Dendritic cell treated with granulocyte-macrophage colony-stimulating factor and Interleukin-4, amounts not matched to agents 40 ng/mL and 50 ng/mL, for 4 days (primary cell): ENCODE measurements at regions not wholly inside any gene's neighbourhood (a gene's known extent, or its start where the extent isn't known, plus 50 kb on each side); places are given as distances from the start of the nearest gene placed in this dataset.

Source experiments
- H3K27ac Mint-ChIP-seq: one replicate; pipeline ENCODE4 v1.8.0; 2022; ENCODE audit warnings: mild to moderate bottlenecking, mixed read lengths
- H3K27me3 Mint-ChIP-seq: one replicate; pipeline ENCODE4 v1.8.0; 2022; ENCODE audit warnings: mild to moderate bottlenecking, mixed read lengths
- H3K36me3 Mint-ChIP-seq: one replicate; pipeline ENCODE4 v1.8.0; 2022; ENCODE audit warnings: low read depth, mixed read lengths
- H3K4me1 Mint-ChIP-seq: one replicate; pipeline ENCODE4 v1.8.0; 2022; ENCODE audit warnings: low read depth, mixed read lengths
- H3K4me3 Mint-ChIP-seq: one replicate; pipeline ENCODE4 v1.8.0; 2022; ENCODE audit warnings: mild to moderate bottlenecking, moderate library complexity, mixed read lengths
- H3K9me3 Mint-ChIP-seq: one replicate; pipeline ENCODE4 v1.8.0; 2022; ENCODE audit warnings: mixed read lengths
- intact Hi-C: fragments of 100-400 bp; cut with micrococcal nuclease; formaldehyde crosslinking; loops from one replicate; pipeline ENCODE4 v1.15.0; 2022

GRCh38 chr3:54042259-54042823 is 80.0 kb upstream of the CACNA2D3 start:
- intact Hi-C loops = no loop called here
- Mint-ChIP-seq H3K4me3 (no peak overlapping the region), H3K27me3 (peaks cover 4% of the 10 kb centered on the region), H3K27ac (no peak overlapping the region), H3K4me1 (no peaks in the 10 kb centered on the region), H3K36me3 (no peaks in the 10 kb centered on the region), H3K9me3 (no peaks in the 10 kb centered on the region)

DNA sequence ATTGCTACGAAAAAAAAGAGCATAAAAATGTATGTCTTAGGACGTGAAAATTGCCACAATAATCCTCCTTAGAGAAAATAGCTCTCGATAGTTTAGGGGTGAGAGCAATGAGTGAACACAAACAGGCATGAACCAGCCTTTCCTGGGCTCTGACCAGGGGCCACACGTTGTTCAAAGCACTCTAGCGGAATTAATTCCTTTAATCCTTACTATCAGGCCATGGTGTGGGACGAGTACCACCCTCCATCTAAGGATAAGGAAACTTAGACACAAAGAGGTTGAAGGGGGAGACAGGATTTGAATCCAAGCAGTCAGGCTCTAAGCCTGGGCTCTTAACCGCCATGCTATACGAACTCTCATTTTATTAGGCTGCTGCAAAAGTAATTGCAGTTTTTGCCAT is 81.9 kb upstream of the CACNA2D3 start:
- no peaks in the 10 kb centered on the region for H3K36me3 Mint-ChIP-seq
- H3K4me3 Mint-ChIP-seq = no peak overlapping the region
- no peaks in the 10 kb centered on the region for H3K4me1 Mint-ChIP-seq
- H3K27me3 Mint-ChIP-seq = peaks cover 4% of the 10 kb centered on the region
- H3K9me3 Mint-ChIP-seq = no peaks in the 10 kb centered on the region
- no peak overlapping the region for H3K27ac Mint-ChIP-seq
- intact Hi-C loops = no loop called here

DNA sequence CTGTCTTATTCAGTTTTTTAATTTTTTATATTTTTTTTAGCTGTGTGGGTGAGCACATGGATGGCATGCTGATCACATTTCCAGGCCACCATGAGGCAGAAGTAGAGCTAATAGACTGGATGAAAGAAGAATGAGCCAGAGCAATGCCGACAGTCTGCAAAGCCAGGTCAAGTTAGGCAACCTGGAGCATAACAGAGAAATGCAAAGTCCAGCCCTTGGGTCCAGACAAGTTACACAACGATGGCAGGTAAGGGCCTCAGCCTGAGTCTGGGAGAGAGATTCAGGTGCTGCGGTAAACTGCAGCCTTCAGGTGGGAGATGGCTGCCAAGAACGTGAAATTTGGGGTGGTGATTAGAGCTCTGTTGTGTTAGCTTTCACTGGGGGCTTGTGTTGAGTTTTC is 84.0 kb upstream of the CACNA2D3 start:
- H3K27me3 Mint-ChIP-seq = peaks cover 2% of the 10 kb centered on the region

GRCh38 chr3:54036543-54036942 is 85.8 kb upstream of the CACNA2D3 start:
- H3K27ac Mint-ChIP-seq = no peak overlapping the region
- H3K27me3 Mint-ChIP-seq = peaks cover 2% of the 10 kb centered on the region
- no peaks in the 10 kb centered on the region for H3K9me3 Mint-ChIP-seq
- no peaks in the 10 kb centered on the region for H3K36me3 Mint-ChIP-seq
- no peak overlapping the region for H3K4me3 Mint-ChIP-seq
- intact Hi-C loops = no loop called here
- no peaks in the 10 kb centered on the region for H3K4me1 Mint-ChIP-seq

More for the DNA sequence above, 84.0 kb upstream of the CACNA2D3 start:
- Mint-ChIP-seq H3K4me1 (no peaks in the 10 kb centered on the region), H3K27ac (no peak overlapping the region), H3K9me3 (no peaks in the 10 kb centered on the region), H3K36me3 (no peaks in the 10 kb centered on the region), H3K4me3 (no peak overlapping the region)
- intact Hi-C loops = no loop called here

- H3K27ac Mint-ChIP-seq = no peak overlapping the region
Measured at GRCh38 chr3:54034971-54035370, 87.4 kb upstream of the CACNA2D3 start.

DNA sequence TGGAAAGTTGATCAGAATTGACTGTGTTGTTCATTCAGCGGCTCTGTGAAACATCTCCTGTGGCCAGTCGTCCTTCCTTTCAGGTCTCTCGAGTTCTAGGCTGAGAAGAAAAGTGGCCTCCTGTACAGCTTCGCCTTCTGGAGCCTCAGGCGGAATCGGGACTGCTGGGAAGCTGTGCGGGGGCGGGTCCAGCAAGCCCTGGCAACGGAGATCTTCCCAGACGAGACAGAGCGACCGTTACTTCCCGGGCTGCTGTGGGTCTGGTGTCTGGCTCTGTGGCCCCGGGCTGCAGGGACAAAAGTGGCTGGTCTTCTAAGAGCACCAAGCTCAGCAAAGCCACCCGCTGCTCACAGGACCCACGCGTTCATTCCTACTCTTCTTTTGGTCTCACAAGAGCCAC is 88.6 kb upstream of the CACNA2D3 start:
- Mint-ChIP-seq H3K4me3 (no peak overlapping the region), H3K4me1 (no peaks in the 10 kb centered on the region), H3K9me3 (no peaks in the 10 kb centered on the region), H3K36me3 (no peaks in the 10 kb centered on the region), H3K27ac (no peak overlapping the region), H3K27me3 (peaks cover 2% of the 10 kb centered on the region)
- intact Hi-C loops = no loop called here

More at GRCh38 chr3:54034971-54035370, 87.4 kb upstream of the CACNA2D3 start:
- no peaks in the 10 kb centered on the region for H3K9me3 Mint-ChIP-seq
- H3K36me3 Mint-ChIP-seq = no peaks in the 10 kb centered on the region
- no peak overlapping the region for H3K4me3 Mint-ChIP-seq
- H3K27me3 Mint-ChIP-seq = peaks cover 2% of the 10 kb centered on the region
- no peaks in the 10 kb centered on the region for H3K4me1 Mint-ChIP-seq
- intact Hi-C loops = no loop called here

DNA sequence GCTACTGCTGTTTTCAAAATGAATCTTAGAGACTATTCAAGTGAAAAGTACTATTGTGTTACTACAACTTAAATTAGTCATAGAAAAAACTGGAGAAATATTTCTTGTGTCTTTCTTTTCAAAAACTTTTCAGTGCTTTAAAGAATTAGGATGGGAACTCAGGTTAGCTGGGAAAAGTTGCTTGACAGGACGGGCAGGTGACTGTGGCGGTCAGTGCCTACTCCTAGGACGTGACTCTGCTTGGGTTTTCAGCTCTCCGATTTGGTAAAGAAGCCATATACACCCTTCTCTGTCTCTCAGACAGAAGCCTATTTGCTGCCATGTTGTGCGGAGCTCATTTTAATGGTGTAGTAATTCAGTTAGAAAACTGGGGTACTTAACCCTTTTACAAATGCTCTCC is 89.8 kb upstream of the CACNA2D3 start:
- Mint-ChIP-seq H3K4me1 (no peaks in the 10 kb centered on the region), H3K36me3 (no peaks in the 10 kb centered on the region), H3K27me3 (no peaks in the 10 kb centered on the region), H3K4me3 (no peak overlapping the region), H3K9me3 (no peaks in the 10 kb centered on the region), H3K27ac (no peak overlapping the region)
- intact Hi-C loops = no loop called here

DNA sequence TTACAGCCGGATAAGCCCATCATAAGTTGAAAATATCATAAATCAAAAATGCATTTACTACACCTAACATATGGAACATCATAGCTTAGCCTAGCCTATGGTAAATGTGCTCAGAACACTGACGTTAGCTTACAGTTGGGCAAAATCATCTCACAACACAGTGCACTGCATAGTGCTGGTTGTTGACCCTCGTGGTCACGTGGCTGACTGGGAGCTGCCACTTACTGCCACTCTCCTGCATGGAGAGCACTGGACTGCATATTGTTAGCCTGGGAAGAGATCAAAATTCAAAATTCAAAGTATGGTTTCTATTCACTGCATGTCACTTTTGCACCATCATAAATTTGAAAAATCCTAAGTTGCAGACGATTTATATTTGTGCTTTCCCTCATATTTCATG is 94.0 kb upstream of the CACNA2D3 start:
- H3K27me3 Mint-ChIP-seq = no peaks in the 10 kb centered on the region
- no peaks in the 10 kb centered on the region for H3K4me1 Mint-ChIP-seq
- no peaks in the 10 kb centered on the region for H3K9me3 Mint-ChIP-seq
- intact Hi-C loops = no loop called here
- H3K4me3 Mint-ChIP-seq = no peak overlapping the region
- no peaks in the 10 kb centered on the region for H3K36me3 Mint-ChIP-seq
- H3K27ac Mint-ChIP-seq = no peak overlapping the region

- no peak overlapping the region for H3K27ac Mint-ChIP-seq
- no peaks in the 10 kb centered on the region for H3K36me3 Mint-ChIP-seq
- H3K4me1 Mint-ChIP-seq = no peaks in the 10 kb centered on the region
- no peak overlapping the region for H3K4me3 Mint-ChIP-seq
- intact Hi-C loops = no loop called here
- peaks cover 10% of the 10 kb centered on the region for H3K9me3 Mint-ChIP-seq
- H3K27me3 Mint-ChIP-seq = peaks cover 1% of the 10 kb centered on the region
Measured at GRCh38 chr3:54026543-54026942, 95.8 kb upstream of the CACNA2D3 start.

- Mint-ChIP-seq H3K4me1 (no peaks in the 10 kb centered on the region), H3K36me3 (no peaks in the 10 kb centered on the region), H3K27ac (no peak overlapping the region), H3K4me3 (no peak overlapping the region), H3K27me3 (peaks cover 1% of the 10 kb centered on the region), H3K9me3 (peaks cover 27% of the 10 kb centered on the region)
- intact Hi-C loops = no loop called here
Measured at GRCh38 chr3:54021071-54021470, 101.3 kb upstream of the CACNA2D3 start.

- H3K4me1 Mint-ChIP-seq = no peaks in the 10 kb centered on the region
- H3K36me3 Mint-ChIP-seq = no peaks in the 10 kb centered on the region
- peaks cover 1% of the 10 kb centered on the region for H3K27me3 Mint-ChIP-seq
- intact Hi-C loops = no loop called here
- no peak overlapping the region for H3K27ac Mint-ChIP-seq
- peaks cover 27% of the 10 kb centered on the region for H3K9me3 Mint-ChIP-seq
- no peak overlapping the region for H3K4me3 Mint-ChIP-seq
Measured at GRCh38 chr3:54020436-54020835, 101.9 kb upstream of the CACNA2D3 start.

GRCh38 chr3:54014067-54014466 is 108.3 kb upstream of the CACNA2D3 start:
- Mint-ChIP-seq H3K27ac (no peak overlapping the region), H3K4me1 (no peaks in the 10 kb centered on the region), H3K36me3 (no peaks in the 10 kb centered on the region), H3K27me3 (no peaks in the 10 kb centered on the region), H3K9me3 (peaks cover 17% of the 10 kb centered on the region), H3K4me3 (no peak overlapping the region)
- intact Hi-C loops = no loop called here

GRCh38 chr3:54008744-54009143 is 113.6 kb upstream of the CACNA2D3 start:
- H3K4me3 Mint-ChIP-seq = no peak overlapping the region
- no peaks in the 10 kb centered on the region for H3K9me3 Mint-ChIP-seq
- peaks cover 2% of the 10 kb centered on the region for H3K27me3 Mint-ChIP-seq
- no peak overlapping the region for H3K27ac Mint-ChIP-seq
- H3K4me1 Mint-ChIP-seq = no peaks in the 10 kb centered on the region
- intact Hi-C loops = no loop called here
- H3K36me3 Mint-ChIP-seq = no peaks in the 10 kb centered on the region

- peaks cover 3% of the 10 kb centered on the region for H3K27me3 Mint-ChIP-seq
- H3K36me3 Mint-ChIP-seq = no peaks in the 10 kb centered on the region
- no peak overlapping the region for H3K27ac Mint-ChIP-seq
- intact Hi-C loops = no loop called here
- no peaks in the 10 kb centered on the region for H3K4me1 Mint-ChIP-seq
- H3K4me3 Mint-ChIP-seq = no peak overlapping the region
- no peaks in the 10 kb centered on the region for H3K9me3 Mint-ChIP-seq
Measured at GRCh38 chr3:54008099-54008498, 114.3 kb upstream of the CACNA2D3 start.

DNA sequence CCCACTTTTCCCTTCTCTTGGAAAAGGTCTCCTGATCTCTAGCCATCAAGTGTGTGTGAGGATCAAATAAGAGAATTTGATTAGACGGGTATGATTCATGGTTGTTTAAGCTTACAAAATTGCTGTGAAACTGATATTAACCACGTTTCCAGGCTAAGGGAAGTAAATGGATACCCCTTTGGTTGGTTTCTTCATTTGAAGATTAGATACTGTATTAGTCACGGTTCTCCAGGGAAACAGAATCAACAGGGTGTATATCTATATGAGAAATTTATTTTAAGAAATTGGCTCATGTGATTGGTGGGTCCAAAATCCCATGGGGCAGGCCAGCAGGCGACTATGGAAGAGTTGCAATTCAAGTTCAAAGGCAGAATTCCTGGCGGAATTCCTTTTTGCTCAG is 112.7 kb upstream of the SELENOK start:
- Mint-ChIP-seq H3K4me1 (no peaks in the 10 kb centered on the region), H3K4me3 (no peak overlapping the region), H3K27me3 (peaks cover 5% of the 10 kb centered on the region), H3K36me3 (no peaks in the 10 kb centered on the region), H3K27ac (no peak overlapping the region), H3K9me3 (no peaks in the 10 kb centered on the region)
- intact Hi-C loops = no loop called here
